ENCODE measurements at regions not wholly inside any gene's neighbourhood (a gene's known extent, or its start where the extent isn't known, plus 50 kb on each side); places are given as distances from the start of the nearest gene placed in this dataset.
"Not testable (repeated sequence)": the region's sequence is repeated elsewhere in the genome, so short reads cannot be mapped to it uniquely, and the experiment has no call there.

- Histone ChIP-seq H3K36me3 (no peaks in the 10 kb centered on the region), H4K20me1 (no peaks in the 10 kb centered on the region), H3K4me1 (no peaks in the 10 kb centered on the region), H3K9me3 (replicated peaks in 1 of 11) (peaks cover 0 to 8% (median 0%) of the 10 kb centered on the region in 11 experiments; a peak in 5 of 22 replicates), H3K4me2 (no peak overlapping the region), H3K4me3 (no peak overlapping the region), H3K27ac (no peak overlapping the region), H3K9ac (no peak overlapping the region), H3K27me3 (no peaks in the 10 kb centered on the region)
- no peak for TF ChIP-seq Cebpa-rat (IDR thresholded peaks at IDR 0.05)
These were observed 86.2 kb upstream of the USP29 start for GRCh38 chr19:57033576-57033975.

GRCh38 chr19:57034544-57034943, 85.2 kb upstream of the USP29 start:
- Histone ChIP-seq H3K4me3 (no peak overlapping the region), H3K27ac (no peak overlapping the region), H4K20me1 (no peaks in the 10 kb centered on the region), H3K9ac (no peak overlapping the region), H3K4me2 (no peak overlapping the region), H3K36me3 (no peaks in the 10 kb centered on the region), H3K4me1 (no peaks in the 10 kb centered on the region), H3K9me3 (replicated peaks in 1 of 11) (peaks cover 0 to 8% (median 2%) of the 10 kb centered on the region in 11 experiments; a peak in 5 of 22 replicates), H3K27me3 (no peaks in the 10 kb centered on the region)
- no peak for TF ChIP-seq Cebpa-rat (IDR thresholded peaks at IDR 0.05)

GRCh38 chr19:57035740-57036139, 84.0 kb upstream of the USP29 start:
- H3K9me3 ChIP-seq (replicated peaks in 1 of 11): peaks cover 0 to 14% (median 8%) of the 10 kb centered on the region in 11 experiments; a peak in 15 of 22 replicates
- H3K9ac ChIP-seq, H4K20me1 ChIP-seq, H3K27me3 ChIP-seq, H3K4me1 ChIP-seq, H3K4me3 ChIP-seq, H3K36me3 ChIP-seq, H3K27ac ChIP-seq, H3K4me2 ChIP-seq: not testable (repeated sequence)

GRCh38 chr19:57037556-57037955, 82.2 kb upstream of the USP29 start:
- no peak overlapping the region for H3K9ac ChIP-seq
- no peak overlapping the region for H3K27ac ChIP-seq
- no peaks in the 10 kb centered on the region for H3K27me3 ChIP-seq
- H3K36me3 ChIP-seq: no peaks in the 10 kb centered on the region
- H3K9me3 ChIP-seq (replicated peaks in 1 of 11): peaks cover 0 to 13% (median 8%) of the 10 kb centered on the region in 11 experiments; a peak in 15 of 22 replicates
- no peak overlapping the region for H3K4me3 ChIP-seq
- no peaks in the 10 kb centered on the region for H4K20me1 ChIP-seq
- no peak for TF ChIP-seq Cebpa-rat (IDR thresholded peaks at IDR 0.05)
- H3K4me1 ChIP-seq: no peaks in the 10 kb centered on the region
- no peak overlapping the region for H3K4me2 ChIP-seq

- Histone ChIP-seq H3K4me3 (no peak overlapping the region), H3K9ac (no peak overlapping the region), H3K27me3 (no peaks in the 10 kb centered on the region), H3K9me3 (replicated peaks in 1 of 11) (peaks cover 25 to 60% (median 34%) of the 10 kb centered on the region in 11 experiments; a peak in 21 of 22 replicates), H3K4me2 (peak overlapping the region in 9 of 11 experiments; percentile 10 to 71 (median 59); a peak in 18 of 22 replicates), H3K27ac (peak overlapping the region in 5 of 11 experiments; percentile 4 to 50 (median 39); a peak in 8 of 22 replicates), H4K20me1 (no peaks in the 10 kb centered on the region), H3K36me3 (no peaks in the 10 kb centered on the region), H3K4me1 (peaks cover 0 to 25% (median 15%) of the 10 kb centered on the region in 10 experiments; a peak in 16 of 20 replicates)
- TF ChIP-seq Cebpa-rat (IDR thresholded peaks at IDR 0.05): no peak
These were observed 72.0 kb upstream of the USP29 start for GRCh38 chr19:57047743-57048142.

GRCh38 chr19:57050863-57051262, 68.9 kb upstream of the USP29 start:
- H3K4me3 ChIP-seq: no peak overlapping the region
- H3K36me3 ChIP-seq: no peaks in the 10 kb centered on the region
- H3K9ac ChIP-seq: no peak overlapping the region
- no peak for TF ChIP-seq Cebpa-rat (IDR thresholded peaks at IDR 0.05)
- no peak overlapping the region for H3K4me2 ChIP-seq
- no peaks in the 10 kb centered on the region for H4K20me1 ChIP-seq
- no peak overlapping the region for H3K27ac ChIP-seq
- H3K4me1 ChIP-seq: peaks cover 0 to 25% (median 15%) of the 10 kb centered on the region in 10 experiments; a peak in 16 of 20 replicates
- peaks cover 24 to 51% (median 32%) of the 10 kb centered on the region in 11 experiments; a peak in 20 of 22 replicates for H3K9me3 ChIP-seq (replicated peaks in 1 of 11)
- H3K27me3 ChIP-seq: no peaks in the 10 kb centered on the region

GRCh38 chr19:57052081-57052480, 67.7 kb upstream of the USP29 start:
- Histone ChIP-seq H3K36me3 (no peaks in the 10 kb centered on the region), H4K20me1 (no peaks in the 10 kb centered on the region), H3K4me1 (peaks cover 0 to 19% (median 11%) of the 10 kb centered on the region in 10 experiments; a peak in 16 of 20 replicates), H3K4me3 (no peak overlapping the region), H3K27me3 (no peaks in the 10 kb centered on the region), H3K27ac (no peak overlapping the region), H3K9me3 (replicated peaks in 1 of 11) (peaks cover 14 to 39% (median 25%) of the 10 kb centered on the region in 11 experiments; a peak in 20 of 22 replicates), H3K4me2 (no peak overlapping the region), H3K9ac (no peak overlapping the region)
- TF ChIP-seq Cebpa-rat (IDR thresholded peaks at IDR 0.05): no peak

- no peaks in the 10 kb centered on the region for H3K27me3 ChIP-seq
- no peak for TF ChIP-seq Cebpa-rat (IDR thresholded peaks at IDR 0.05)
- H3K4me2 ChIP-seq: no peak overlapping the region
- H3K9me3 ChIP-seq (replicated peaks in 1 of 11): peaks cover 8 to 27% (median 22%) of the 10 kb centered on the region in 11 experiments; a peak in 18 of 22 replicates
- no peak overlapping the region for H3K9ac ChIP-seq
- H3K4me3 ChIP-seq: no peak overlapping the region
- peaks cover 0 to 5% (median 0%) of the 10 kb centered on the region in 10 experiments; a peak in 1 of 20 replicates for H3K4me1 ChIP-seq
- no peak overlapping the region for H3K27ac ChIP-seq
- H4K20me1 ChIP-seq: no peaks in the 10 kb centered on the region
- H3K36me3 ChIP-seq: no peaks in the 10 kb centered on the region
These were observed 66.4 kb upstream of the USP29 start for GRCh38 chr19:57053401-57053800.

GRCh38 chr19:57055956-57056355, 63.8 kb upstream of the USP29 start:
- Histone ChIP-seq H3K9me3 (replicated peaks in 1 of 11) (peaks cover 1 to 11% (median 6%) of the 10 kb centered on the region in 11 experiments; a peak in 14 of 22 replicates), H4K20me1 (no peaks in the 10 kb centered on the region), H3K27ac (no peak overlapping the region), H3K27me3 (no peaks in the 10 kb centered on the region), H3K9ac (no peak overlapping the region), H3K36me3 (no peaks in the 10 kb centered on the region), H3K4me1 (no peaks in the 10 kb centered on the region), H3K4me2 (no peak overlapping the region), H3K4me3 (no peak overlapping the region)
- TF ChIP-seq Cebpa-rat (IDR thresholded peaks at IDR 0.05): no peak

- Histone ChIP-seq H3K9ac (no peak overlapping the region), H3K36me3 (no peaks in the 10 kb centered on the region), H3K4me2 (no peak overlapping the region), H3K9me3 (replicated peaks in 1 of 11) (peaks cover 0 to 10% (median 0%) of the 10 kb centered on the region in 11 experiments; a peak in 4 of 22 replicates), H3K27ac (no peak overlapping the region), H4K20me1 (no peaks in the 10 kb centered on the region), H3K4me3 (no peak overlapping the region), H3K27me3 (no peaks in the 10 kb centered on the region), H3K4me1 (no peaks in the 10 kb centered on the region)
- no peak for TF ChIP-seq Cebpa-rat (IDR thresholded peaks at IDR 0.05)
These were observed 62.6 kb upstream of the USP29 start for GRCh38 chr19:57057036-57057686.

Measured in BLaER1 treated with 17β-estradiol and CSF1 and Interleukin-3, amounts not matched to agents 10 nM and 100 nM (cell line).